Psoas muscle (tissue), 7 donors: ENCODE measurements at regions not wholly inside any gene's neighbourhood (a gene's known extent, or its start where the extent isn't known, plus 50 kb on each side); places are given as distances from the start of the nearest gene placed in this dataset.

Source experiments
- ATAC-seq, 4 donors: fragments of 200-7000 bp; cut with Tn5 transposase; one replicate each; pipeline ENCODE4 v1.9.1; 2020; ENCODE audit warnings: moderate library complexity in 3 of 4, mild to moderate bottlenecking in 2 of 4
- DNase-seq, 2 donors: peaks; one replicate each; pipeline ENCODE4 v3.0.0-alpha.2; 2020
- H3K27ac ChIP-seq: fragments of 200-600 bp; one replicate; pipeline ENCODE4 v1.8.0; 2022
- H3K27me3 ChIP-seq, 3 donors: fragments of 200-600 bp in 1 of 3; one replicate each; pipeline versions ENCODE4 v1.6.1 to v1.8.0; 2013 to 2022; ENCODE audit warnings: low read length in 2 of 3, mild to moderate bottlenecking in 2 of 3, moderate library complexity in 1 of 3; ENCODE audit not compliant: insufficient read depth in 3 of 3
- H3K36me3 ChIP-seq, 2 donors: fragments of 200-600 bp in 1 of 2; one replicate each; pipeline versions ENCODE4 v1.6.1 to v1.8.0; 2013 to 2022; ENCODE audit warnings: low read depth in 1 of 2, mild to moderate bottlenecking in 1 of 2, moderate library complexity in 1 of 2; ENCODE audit not compliant: insufficient read depth in 1 of 2
- H3K4me1 ChIP-seq: fragments of 200-600 bp; one replicate; pipeline ENCODE4 v1.8.0; 2022
- H3K4me3 ChIP-seq: fragments of 200-600 bp; one replicate; pipeline ENCODE4 v1.8.0; 2022; ENCODE audit warnings: mild to moderate bottlenecking
- H3K9me3 ChIP-seq: fragments of 200-600 bp; one replicate; pipeline ENCODE4 v1.8.0; 2022
- CTCF ChIP-seq: fragments of 200-600 bp; IDR thresholded peaks from one replicate; pipeline ENCODE4 v1.8.0; 2022; ENCODE audit warnings: antibody characterized with exemption
- WGBS, 3 donors: extraction: QIAGEN DNeasy Blood & Tissue Kit; methylation state at CpG; one replicate each; pipeline versions ENCODE4 v1.1.6 to v1.1.7; 2013; 5-methylcytosine and 5-hydroxymethylcytosine counted together
- intact Hi-C, 2 donors: fragments of 100-400 bp; cut with DNase I; formaldehyde crosslinking; loops; one replicate each; pipeline versions ENCODE4 v1.11.0 to v1.14.2; 2022
- donor health status: healthy with polysubstance abuse.
- donor health status: DM: no; HTN: no; CAD: no; lungs with moderate emphysema.
- donor health status: Bipolar disorder and iron deficiency.
- donor health status: healthy.
- donor health status: DM: yes; HTN: yes; CAD: no.
- donor health status: DM: no; HTN: no; CAD: no.
- donor health status: DM: yes; HTN: yes; CAD: no.

DNA sequence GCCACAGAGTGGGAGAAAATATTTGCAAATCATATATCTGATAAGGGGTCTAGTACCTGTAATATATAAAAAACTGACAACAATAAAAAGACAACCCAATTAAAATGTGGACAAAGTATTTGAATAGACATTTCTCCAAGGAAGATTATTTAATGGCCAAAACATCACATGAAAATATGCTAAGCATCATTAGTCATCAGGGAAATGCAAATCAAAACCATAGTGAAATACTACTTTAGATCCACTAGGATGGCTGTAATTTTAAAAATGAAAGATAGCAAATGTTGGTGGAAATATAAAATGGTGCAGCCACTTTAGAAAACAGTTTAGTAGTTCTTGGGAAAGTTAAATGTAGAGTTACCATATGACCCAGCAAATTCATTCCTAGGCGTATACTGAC is 118.7 kb upstream of the KIF26B start:
- Histone ChIP-seq H3K9me3 (peaks cover 6% of the 10 kb centered on the region), H3K27ac (no peak overlapping the region), H3K36me3 (peaks cover 0 to 5% of the 10 kb centered on the region in 2 donors), H3K27me3 (peaks cover 0 to 1% (median 0%) of the 10 kb centered on the region in 3 donors), H3K4me3 (no peak overlapping the region), H3K4me1 (no peaks in the 10 kb centered on the region)
- no peak for TF ChIP-seq CTCF
- intact Hi-C loops, result no loop called here
- DNase-seq (no peak), ATAC-seq (no peak)
- WGBS, 3 donors, result 99 to 100% (median 100%) methylated on average over 1 of the region's 1 CpG

DNA sequence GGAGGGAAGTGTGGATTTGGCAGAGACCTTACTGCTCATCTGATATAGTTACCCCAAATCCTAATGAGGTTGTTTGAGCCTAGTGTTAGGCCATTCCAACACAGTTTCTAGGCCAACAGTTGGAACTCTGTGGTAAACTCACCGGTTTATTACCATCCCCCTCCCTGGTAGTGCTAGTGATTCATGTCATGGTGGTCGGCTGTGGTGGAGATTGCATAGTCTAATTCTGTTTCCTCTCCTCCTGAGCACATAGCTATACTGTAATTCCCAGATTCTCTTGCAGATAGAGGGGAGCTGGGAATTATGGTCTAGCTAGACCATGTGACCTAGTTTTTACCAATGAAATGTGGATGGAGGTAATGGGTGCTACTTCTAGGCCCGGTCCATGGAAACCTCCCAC is 123.7 kb upstream of the KIF26B start:
- H3K4me1 ChIP-seq, result no peaks in the 10 kb centered on the region
- H3K36me3 ChIP-seq, result peaks cover 5% of the 10 kb centered on the region in 2 donors
- WGBS, 3 donors, result 88 to 93% (median 90%) methylated on average over 3 of the region's 3 CpGs
- ATAC-seq (no peak), DNase-seq (no peak)
- no peak overlapping the region for H3K27ac ChIP-seq
- no peaks in the 10 kb centered on the region for H3K9me3 ChIP-seq
- intact Hi-C loops, result no loop called here
- no peak overlapping the region for H3K4me3 ChIP-seq
- peaks cover 0 to 1% (median 0%) of the 10 kb centered on the region in 3 donors for H3K27me3 ChIP-seq
- TF ChIP-seq CTCF, result no peak

DNA sequence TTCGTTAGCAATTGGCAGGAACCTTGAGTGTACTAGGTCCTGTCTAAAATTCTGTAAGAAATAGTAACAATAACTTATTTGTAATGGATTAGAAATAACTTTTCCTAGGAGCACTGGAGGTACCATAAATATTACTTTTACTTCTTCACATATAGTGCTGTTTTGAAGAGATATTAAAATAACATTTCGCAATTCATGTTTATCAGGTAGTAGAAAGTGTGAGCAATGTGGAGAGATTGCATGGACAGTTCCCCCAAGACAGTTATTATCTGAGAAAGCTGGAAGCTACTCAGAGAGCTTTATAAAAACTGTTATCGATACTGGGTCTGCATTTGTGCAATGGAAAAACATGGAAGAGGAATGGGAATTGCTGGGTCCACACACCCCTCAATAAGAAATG is 128.5 kb upstream of the KIF26B start:
- 93 to 95% (median 93%) methylated on average over 3 of the region's 3 CpGs for WGBS, 3 donors
- intact Hi-C loops, result no loop called here
- ATAC-seq, result no peak

DNA sequence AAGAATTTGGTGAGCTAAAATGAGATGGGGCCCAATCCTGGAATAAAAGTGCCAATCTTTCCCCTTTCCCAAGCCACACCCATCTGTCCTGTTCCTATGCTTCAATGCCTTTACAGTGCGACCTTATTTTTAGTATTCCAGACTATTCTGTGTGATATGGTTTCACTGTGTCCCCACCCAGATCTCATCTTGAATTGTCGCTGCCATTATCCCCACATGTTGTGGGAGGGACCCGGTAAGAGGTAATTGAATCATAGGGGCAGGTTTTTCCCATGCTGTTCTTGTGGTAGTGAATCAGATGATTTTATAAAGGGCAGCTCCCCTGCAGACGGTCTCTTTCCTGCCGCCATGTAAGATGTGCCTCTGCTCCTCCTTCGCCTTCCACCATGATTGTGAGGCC is 129.3 kb upstream of the KIF26B start:
- no peak for TF ChIP-seq CTCF
- Histone ChIP-seq H3K27me3 (no peaks in the 10 kb centered on the region), H3K27ac (no peak overlapping the region), H3K36me3 (peaks cover 0 to under 1% of the 10 kb centered on the region in 2 donors), H3K4me1 (no peaks in the 10 kb centered on the region), H3K4me3 (no peak overlapping the region), H3K9me3 (no peaks in the 10 kb centered on the region)
- intact Hi-C loops, result no loop called here
- WGBS, 3 donors, result 92 to 95% (median 92%) methylated on average over 6 of the region's 6 CpGs
- ATAC-seq (no peak), DNase-seq (no peak)

More for the DNA sequence above, 128.5 kb upstream of the KIF26B start:
- TF ChIP-seq CTCF, result no peak
- Histone ChIP-seq H3K4me3 (no peak overlapping the region), H3K36me3 (peaks cover 0 to 5% of the 10 kb centered on the region in 2 donors), H3K27me3 (no peaks in the 10 kb centered on the region), H3K4me1 (no peaks in the 10 kb centered on the region), H3K9me3 (no peaks in the 10 kb centered on the region), H3K27ac (no peak overlapping the region)
- no peak for DNase-seq

DNA sequence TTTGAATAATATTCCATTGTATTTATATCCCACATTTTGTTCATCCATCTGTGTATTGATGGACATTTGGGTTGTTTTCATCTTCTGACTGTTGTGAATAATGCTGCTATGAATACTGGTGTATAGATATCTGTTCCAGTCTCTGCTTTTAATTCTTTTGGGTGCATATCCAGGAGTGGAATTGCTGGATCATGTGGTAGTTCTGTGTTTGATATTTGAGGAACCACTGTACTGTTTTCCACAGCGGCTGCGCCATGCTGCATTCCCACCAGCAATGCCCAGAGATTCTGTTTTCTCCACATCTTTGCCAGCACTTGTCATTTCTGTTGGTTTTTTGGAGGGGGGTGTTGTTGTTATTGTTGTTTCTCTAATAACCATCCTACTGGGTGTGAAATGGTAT is 131.6 kb upstream of the KIF26B start:
- intact Hi-C loops, result no loop called here
- TF ChIP-seq CTCF, result no peak
- Histone ChIP-seq H3K9me3 (no peaks in the 10 kb centered on the region), H3K36me3 (no peaks in the 10 kb centered on the region), H3K27me3 (no peaks in the 10 kb centered on the region), H3K27ac (no peak overlapping the region), H3K4me1 (peaks cover 4% of the 10 kb centered on the region), H3K4me3 (no peak overlapping the region)
- DNase-seq, result no peak
- no peak for ATAC-seq
- WGBS, 3 donors, result 98 to 99% (median 98%) methylated on average over 2 of the region's 2 CpGs
